Neuronal stem cell (in vitro differentiated cells): ENCODE measurements at regions not wholly inside any gene's neighbourhood (a gene's known extent, or its start where the extent isn't known, plus 50 kb on each side); places are given as distances from the start of the nearest gene placed in this dataset.

Source experiments
- DNase-seq: peaks from one replicate; pipeline ENCODE4 v3.0.0-alpha.2; 2013; ENCODE audit warnings: low spot score
- H2AFZ ChIP-seq: one replicate; pipeline ENCODE4 v1.6.1; 2013; ENCODE audit warnings: mild to moderate bottlenecking, low read length, inconsistent platforms
- H2AK5ac ChIP-seq: 2 replicates; pipeline ENCODE4 v1.6.1; 2013; ENCODE audit warnings: low read depth, mild to moderate bottlenecking, inconsistent platforms, low read length, moderate library complexity, mixed read lengths
- H2BK120ac ChIP-seq: 2 replicates; pipeline ENCODE4 v1.6.1; 2013; ENCODE audit warnings: low read depth, mild to moderate bottlenecking, inconsistent platforms, low read length, moderate library complexity, mixed read lengths
- H2BK12ac ChIP-seq: one replicate; pipeline ENCODE4 v1.6.1; 2013; ENCODE audit warnings: low read length, inconsistent platforms
- H2BK15ac ChIP-seq: 2 replicates; pipeline ENCODE4 v1.6.1; 2013; ENCODE audit warnings: mild to moderate bottlenecking, low read length, inconsistent platforms, mixed read lengths
- H2BK5ac ChIP-seq: one replicate; pipeline ENCODE4 v1.6.1; 2013; ENCODE audit warnings: inconsistent platforms, mild to moderate bottlenecking, low read length, moderate library complexity
- H3K14ac ChIP-seq: one replicate; pipeline ENCODE4 v1.6.1; 2013; ENCODE audit warnings: low read length, inconsistent platforms
- H3K18ac ChIP-seq: 2 replicates; pipeline ENCODE4 v1.6.1; 2013; ENCODE audit warnings: low read length, inconsistent platforms
- H3K23ac ChIP-seq: 2 replicates; pipeline ENCODE4 v1.6.1; 2013; ENCODE audit warnings: low read depth, mild to moderate bottlenecking, mixed read lengths, low read length, inconsistent platforms; ENCODE audit not compliant: poor library complexity
- H3K27ac ChIP-seq: replicated peaks from 3 replicates; pipeline ENCODE4 v1.5.1; 2013; ENCODE audit warnings: low read length, inconsistent platforms
- H3K27me3 ChIP-seq, 3 experiments: 2 replicates each; pipeline ENCODE4 v1.6.1; 2013; ENCODE audit warnings: low read length in 3 of 3, mild to moderate bottlenecking in 2 of 3, inconsistent platforms in 1 of 3, low read depth in 1 of 3, mixed read lengths in 1 of 3, moderate library complexity in 1 of 3; ENCODE audit not compliant: control insufficient read depth in 3 of 3, insufficient read depth in 3 of 3
- H3K36me3 ChIP-seq, 2 donors: replicated peaks in 1 of 2; 2 replicates each; pipeline ENCODE4 v1.6.1; 2013; ENCODE audit warnings: low read length in 2 of 2; ENCODE audit not compliant: control insufficient read depth in 2 of 2, insufficient read depth in 2 of 2
- H3K4ac ChIP-seq: 2 replicates; pipeline ENCODE4 v1.6.1; 2013; ENCODE audit warnings: inconsistent platforms, mild to moderate bottlenecking, low read length, moderate library complexity
- H3K4me1 ChIP-seq, 2 donors: 1 replicate in 1 of 2; 2 replicates in 1 of 2; pipeline ENCODE4 v1.6.1; 2013; ENCODE audit warnings: low read length in 2 of 2, low read depth in 1 of 2; ENCODE audit not compliant: control insufficient read depth in 2 of 2, insufficient read depth in 1 of 2
- H3K4me2 ChIP-seq: one replicate; pipeline ENCODE4 v1.6.1; 2013; ENCODE audit warnings: mild to moderate bottlenecking, low read length, inconsistent platforms; ENCODE audit not compliant: insufficient read depth, poor library complexity, severe bottlenecking
- H3K4me3 ChIP-seq, 2 donors: 2 replicates each; pipeline ENCODE4 v1.5.1; 2013; ENCODE audit warnings: low read length in 2 of 2, mild to moderate bottlenecking in 2 of 2, inconsistent platforms in 1 of 2, moderate library complexity in 1 of 2
- H3K79me1 ChIP-seq: one replicate; pipeline ENCODE4 v1.6.1; 2013; ENCODE audit warnings: low read depth, mild to moderate bottlenecking, inconsistent platforms, low read length, moderate library complexity
- H3K9ac ChIP-seq: one replicate; pipeline ENCODE4 v1.6.1; 2013; ENCODE audit warnings: mild to moderate bottlenecking, low read depth, low read length, inconsistent platforms; ENCODE audit not compliant: poor library complexity
- H3K9me3 ChIP-seq, 2 donors: replicated peaks in 1 of 2; 2 replicates each; pipeline versions ENCODE3 to v1.6.1; 2013; ENCODE audit warnings: low read length in 2 of 2, mild to moderate bottlenecking in 2 of 2, inconsistent platforms in 1 of 2, low read depth in 1 of 2, mixed read lengths in 1 of 2, moderate library complexity in 1 of 2; ENCODE audit not compliant: control insufficient read depth in 2 of 2, insufficient read depth in 1 of 2
- H4K8ac ChIP-seq: one replicate; pipeline ENCODE4 v1.6.1; 2013; ENCODE audit warnings: low read depth, mild to moderate bottlenecking, inconsistent platforms, low read length, moderate library complexity
- H4K91ac ChIP-seq: one replicate; pipeline ENCODE4 v1.6.1; 2013; ENCODE audit warnings: low read length, low read depth, mild to moderate bottlenecking, inconsistent platforms; ENCODE audit not compliant: poor library complexity
- WGBS, 2 donors: extraction: QIAGEN DNeasy Blood & Tissue Kit; methylation state at CpG; one replicate each; pipeline ENCODE4 v1.1.7; 2013; ENCODE audit warnings: missing lambda C conversion rate in 2 of 2, mixed read lengths in 1 of 2; ENCODE audit not compliant: insufficient read length in 2 of 2, insufficient replicate concordance in 1 of 2; ENCODE audit errors: extremely low coverage in 2 of 2; 5-methylcytosine and 5-hydroxymethylcytosine counted together

- no peaks in the 10 kb centered on the region for H3K27me3 ChIP-seq
- H3K79me1 ChIP-seq = no peaks in the 10 kb centered on the region
- H2AFZ ChIP-seq = no peak overlapping the region
- H2BK15ac ChIP-seq = no peak overlapping the region
- peaks cover 0 to 8% of the 10 kb centered on the region in 2 donors for H3K4me1 ChIP-seq
- no peak for DNase-seq
- no peak overlapping the region for H2BK12ac ChIP-seq
- no peak overlapping the region for H3K27ac ChIP-seq
- no peak overlapping the region for H3K18ac ChIP-seq
- no peaks in the 10 kb centered on the region for H3K36me3 ChIP-seq
- no peak overlapping the region for H3K9ac ChIP-seq
- no peak overlapping the region for H2BK5ac ChIP-seq
- no peak overlapping the region for H3K4me2 ChIP-seq
- no peaks in the 10 kb centered on the region for H3K9me3 ChIP-seq
- no peak overlapping the region for H3K23ac ChIP-seq
- H3K4ac ChIP-seq = no peak overlapping the region
- H4K8ac ChIP-seq = no peak overlapping the region
- H3K14ac ChIP-seq = no peak overlapping the region
- H2AK5ac ChIP-seq = no peak overlapping the region
- no peak overlapping the region for H3K4me3 ChIP-seq
- no CpG with 5 or more reads among the region's 4 CpGs for WGBS, 2 donors
- H2BK120ac ChIP-seq = no peak overlapping the region
- H4K91ac ChIP-seq = no peak overlapping the region
Observed at GRCh38 chr6:51336185-51336584, 517.5 kb downstream of the TFAP2B start.

- Histone ChIP-seq H3K27me3 (no peaks in the 10 kb centered on the region), H2BK15ac (no peak overlapping the region), H3K23ac (no peak overlapping the region), H2BK120ac (no peak overlapping the region), H4K91ac (no peak overlapping the region), H3K9ac (no peak overlapping the region), H3K4me1 (peaks cover 0 to 8% of the 10 kb centered on the region in 2 donors), H2AK5ac (no peak overlapping the region), H3K4ac (no peak overlapping the region), H3K4me2 (no peak overlapping the region), H2AFZ (no peak overlapping the region), H2BK5ac (no peak overlapping the region), H4K8ac (no peak overlapping the region), H3K18ac (no peak overlapping the region), H3K9me3 (no peaks in the 10 kb centered on the region), H3K27ac (no peak overlapping the region), H3K4me3 (no peak overlapping the region), H2BK12ac (no peak overlapping the region), H3K36me3 (no peaks in the 10 kb centered on the region), H3K79me1 (no peaks in the 10 kb centered on the region), H3K14ac (no peak overlapping the region)
- no CpG with 5 or more reads among the region's 3 CpGs for WGBS, 2 donors
- DNase-seq = no peak
Observed at GRCh38 chr6:51337277-51337676, 518.6 kb downstream of the TFAP2B start.

- H3K9me3 ChIP-seq = no peaks in the 10 kb centered on the region
- H2BK5ac ChIP-seq = no peak overlapping the region
- no peak overlapping the region for H2BK15ac ChIP-seq
- H3K27ac ChIP-seq = no peak overlapping the region
- no peak for DNase-seq
- H3K18ac ChIP-seq = no peak overlapping the region
- H4K8ac ChIP-seq = no peak overlapping the region
- no peak overlapping the region for H3K9ac ChIP-seq
- no peak overlapping the region for H2AK5ac ChIP-seq
- no peaks in the 10 kb centered on the region for H3K79me1 ChIP-seq
- no peak overlapping the region for H2AFZ ChIP-seq
- no peak overlapping the region for H3K14ac ChIP-seq
- H3K4me3 ChIP-seq = no peak overlapping the region
- no CpG with 5 or more reads among the region's 3 CpGs for WGBS, 2 donors
- peaks cover 0 to 8% of the 10 kb centered on the region in 2 donors for H3K4me1 ChIP-seq
- H2BK12ac ChIP-seq = no peak overlapping the region
- no peak overlapping the region for H3K23ac ChIP-seq
- no peaks in the 10 kb centered on the region for H3K27me3 ChIP-seq
- H3K4me2 ChIP-seq = no peak overlapping the region
- no peaks in the 10 kb centered on the region for H3K36me3 ChIP-seq
- no peak overlapping the region for H2BK120ac ChIP-seq
- no peak overlapping the region for H4K91ac ChIP-seq
- no peak overlapping the region for H3K4ac ChIP-seq
Observed at GRCh38 chr6:51339108-51339507, 520.4 kb downstream of the TFAP2B start.

- Histone ChIP-seq H2BK5ac (no peak overlapping the region), H3K9ac (no peak overlapping the region), H4K8ac (no peak overlapping the region), H2AK5ac (no peak overlapping the region), H2AFZ (no peak overlapping the region), H3K4me3 (no peak overlapping the region), H2BK12ac (no peak overlapping the region), H3K27ac (no peak overlapping the region), H4K91ac (no peak overlapping the region), H3K23ac (no peak overlapping the region), H3K4ac (no peak overlapping the region), H3K79me1 (no peaks in the 10 kb centered on the region), H3K9me3 (no peaks in the 10 kb centered on the region), H2BK120ac (no peak overlapping the region), H3K4me2 (peak overlapping the region; percentile 39), H3K14ac (no peak overlapping the region), H3K27me3 (no peaks in the 10 kb centered on the region), H3K4me1 (peaks cover 0 to 8% of the 10 kb centered on the region in 2 donors), H2BK15ac (no peak overlapping the region), H3K36me3 (no peaks in the 10 kb centered on the region), H3K18ac (no peak overlapping the region)
- WGBS, 2 donors = no CpG with 5 or more reads among the region's 5 CpGs
- DNase-seq = peak; percentile 71
Observed at GRCh38 chr6:51339728-51340127, 521.1 kb downstream of the TFAP2B start.
